LNCAP (cell line): ENCODE measurements at regions not wholly inside any gene's neighbourhood (a gene's known extent, or its start where the extent isn't known, plus 50 kb on each side); places are given as distances from the start of the nearest gene placed in this dataset.

Experiments used
- TF ChIP-seq, protein P1 (sequence below): fragments of 450-650 bp; IDR thresholded peaks from 2 replicates; pipeline ENCODE4 v1.5.1; 2017; ENCODE audit warnings: mild to moderate bottlenecking

DNA sequence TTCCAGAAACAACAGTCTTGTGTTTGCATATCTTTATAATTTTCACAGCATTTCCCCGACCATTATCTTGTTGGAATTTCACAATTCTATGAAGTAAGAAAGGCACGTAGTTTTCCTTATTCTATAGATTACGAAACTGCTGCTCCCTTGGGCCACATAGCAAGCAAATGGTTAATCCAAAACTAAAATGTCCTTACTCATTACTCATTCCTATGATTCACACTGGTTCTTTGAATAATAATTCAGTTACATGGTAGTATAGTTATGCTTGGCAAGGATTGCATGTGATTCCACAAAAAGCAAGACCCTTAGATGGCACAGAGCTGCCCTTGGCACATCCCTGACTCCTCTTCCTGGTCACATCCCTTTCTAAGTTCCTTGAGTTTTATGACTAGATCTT lies 51.2 kb downstream of the OR13H1 start:
- TF ChIP-seq, protein P1, sequence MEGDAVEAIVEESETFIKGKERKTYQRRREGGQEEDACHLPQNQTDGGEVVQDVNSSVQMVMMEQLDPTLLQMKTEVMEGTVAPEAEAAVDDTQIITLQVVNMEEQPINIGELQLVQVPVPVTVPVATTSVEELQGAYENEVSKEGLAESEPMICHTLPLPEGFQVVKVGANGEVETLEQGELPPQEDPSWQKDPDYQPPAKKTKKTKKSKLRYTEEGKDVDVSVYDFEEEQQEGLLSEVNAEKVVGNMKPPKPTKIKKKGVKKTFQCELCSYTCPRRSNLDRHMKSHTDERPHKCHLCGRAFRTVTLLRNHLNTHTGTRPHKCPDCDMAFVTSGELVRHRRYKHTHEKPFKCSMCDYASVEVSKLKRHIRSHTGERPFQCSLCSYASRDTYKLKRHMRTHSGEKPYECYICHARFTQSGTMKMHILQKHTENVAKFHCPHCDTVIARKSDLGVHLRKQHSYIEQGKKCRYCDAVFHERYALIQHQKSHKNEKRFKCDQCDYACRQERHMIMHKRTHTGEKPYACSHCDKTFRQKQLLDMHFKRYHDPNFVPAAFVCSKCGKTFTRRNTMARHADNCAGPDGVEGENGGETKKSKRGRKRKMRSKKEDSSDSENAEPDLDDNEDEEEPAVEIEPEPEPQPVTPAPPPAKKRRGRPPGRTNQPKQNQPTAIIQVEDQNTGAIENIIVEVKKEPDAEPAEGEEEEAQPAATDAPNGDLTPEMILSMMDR: no peak

DNA sequence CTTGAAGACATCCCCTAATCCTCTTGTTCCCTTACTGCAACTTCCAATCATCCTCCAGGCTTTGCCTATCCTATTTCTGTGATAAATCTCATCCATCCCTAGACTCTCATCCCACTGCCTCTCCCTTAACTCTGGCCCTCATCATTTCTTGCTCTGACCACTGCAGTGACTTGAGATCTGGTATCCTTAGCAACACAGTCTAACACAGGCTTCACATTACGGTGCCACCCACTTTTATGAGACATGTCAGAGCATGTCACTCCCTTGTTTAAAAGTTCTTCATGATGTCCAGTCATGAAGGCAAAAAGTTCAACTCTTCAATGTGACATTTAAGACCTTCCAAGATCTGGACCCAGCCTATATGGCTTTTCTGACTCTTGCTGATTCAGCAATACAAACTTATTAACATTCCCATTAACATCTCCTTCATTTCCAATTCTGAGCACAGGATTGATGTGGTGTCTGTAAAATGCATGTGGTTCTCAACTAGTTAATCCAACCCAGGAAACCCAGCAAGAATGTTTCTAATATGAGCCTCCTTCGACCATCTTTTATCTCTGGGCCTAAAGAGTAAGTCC lies 64.0 kb downstream of the OR13H1 start:
- TF ChIP-seq, protein P1: no peak

DNA sequence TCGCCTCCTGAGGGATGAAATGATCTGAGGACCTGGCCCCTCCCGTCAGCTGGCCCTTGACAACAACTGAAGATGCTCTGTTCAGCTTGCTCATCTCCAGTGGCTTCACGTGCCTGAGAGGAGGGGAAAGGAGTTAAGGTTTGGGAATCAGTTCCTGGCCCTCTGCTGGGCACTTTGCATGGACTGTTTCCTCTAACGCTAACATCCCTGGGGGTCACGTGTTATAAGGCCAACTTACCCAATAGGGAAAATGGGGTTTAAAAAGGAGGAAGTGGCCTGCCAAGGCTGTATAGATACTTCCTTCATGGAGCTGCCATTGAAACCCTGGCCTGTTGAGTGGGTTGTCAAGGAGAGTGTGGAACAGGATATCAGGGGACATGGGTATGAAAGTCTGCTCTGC lies 65.6 kb downstream of the OR13H1 start:
- TF ChIP-seq, protein P1: no peak

DNA sequence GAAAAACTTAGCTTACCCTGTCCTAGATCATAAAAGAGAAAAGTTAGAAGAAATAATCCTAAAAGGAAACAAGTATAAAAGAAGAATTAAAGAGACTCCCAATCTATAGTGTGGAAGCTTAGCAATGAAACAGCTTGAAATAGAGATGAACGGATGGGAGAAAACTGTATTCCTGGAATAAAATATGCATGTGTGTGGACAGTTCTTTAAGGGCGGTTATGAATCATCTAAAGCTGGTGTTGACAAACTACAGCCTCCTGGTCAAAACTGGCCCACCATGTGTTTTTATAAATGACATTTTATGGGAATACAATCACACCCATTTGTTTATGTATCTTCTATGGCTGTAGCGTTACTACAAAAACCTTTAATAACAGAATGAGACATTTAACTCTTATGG lies 69.4 kb downstream of the OR13H1 start:
- TF ChIP-seq, protein P1: no peak

DNA sequence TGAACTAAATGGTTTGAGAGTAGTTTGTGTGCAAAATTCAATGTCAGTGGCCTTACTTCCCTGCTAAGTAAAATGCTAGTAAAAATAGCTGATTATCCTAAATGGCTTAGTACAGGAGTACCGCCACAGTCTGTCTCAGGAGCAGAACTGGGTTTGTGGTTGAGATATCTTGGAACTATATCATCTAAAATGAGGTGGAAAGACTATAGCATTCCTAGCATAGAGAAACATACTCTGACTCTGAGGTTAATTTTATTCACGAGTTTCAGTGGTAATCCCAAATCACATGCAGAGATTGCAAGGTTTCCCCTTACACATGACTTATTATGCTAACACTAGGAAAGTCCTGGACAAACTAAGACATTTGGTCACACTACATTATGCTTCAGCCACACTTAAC lies 70.4 kb downstream of the OR13H1 start:
- TF ChIP-seq, protein P1: no peak

DNA sequence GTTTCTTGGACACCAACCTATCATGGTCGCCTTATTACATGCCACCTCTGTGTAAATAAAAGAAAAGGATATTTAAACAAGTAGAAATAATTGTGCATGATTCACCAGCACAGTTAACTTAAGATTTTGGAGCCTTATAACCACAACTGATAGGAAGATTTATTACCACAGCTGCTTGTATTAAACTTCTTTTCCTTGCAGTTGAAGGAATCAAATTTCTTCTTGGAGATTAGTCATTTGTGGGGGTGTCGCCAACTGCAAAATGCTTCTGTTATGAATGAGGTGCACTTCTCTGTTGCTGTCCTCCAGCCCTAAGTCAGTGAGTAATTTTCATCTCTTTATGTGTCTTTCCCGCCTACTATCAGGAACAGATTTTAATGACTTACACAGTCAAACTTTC lies 73.3 kb downstream of the OR13H1 start:
- TF ChIP-seq, protein P1: no peak

DNA sequence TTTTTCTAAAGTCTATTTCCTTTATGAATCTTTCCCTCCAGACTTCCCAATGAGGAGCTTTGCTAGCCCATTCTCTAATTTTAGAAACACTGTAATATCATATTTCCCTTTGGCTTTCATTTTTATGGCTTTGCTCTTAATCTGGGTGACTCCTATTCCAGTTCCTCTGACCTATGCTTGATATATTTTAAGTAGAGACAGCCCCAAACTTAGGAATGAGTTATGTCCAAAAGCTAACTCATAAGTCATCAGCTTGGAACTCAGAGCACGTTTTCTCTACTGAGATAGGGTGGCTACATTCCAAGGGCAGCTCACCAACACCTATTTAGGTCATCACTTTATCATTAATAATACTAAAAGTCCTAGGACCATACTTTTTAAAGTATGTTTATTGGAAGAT lies 77.8 kb downstream of the OR13H1 start:
- TF ChIP-seq, protein P1: no peak

DNA sequence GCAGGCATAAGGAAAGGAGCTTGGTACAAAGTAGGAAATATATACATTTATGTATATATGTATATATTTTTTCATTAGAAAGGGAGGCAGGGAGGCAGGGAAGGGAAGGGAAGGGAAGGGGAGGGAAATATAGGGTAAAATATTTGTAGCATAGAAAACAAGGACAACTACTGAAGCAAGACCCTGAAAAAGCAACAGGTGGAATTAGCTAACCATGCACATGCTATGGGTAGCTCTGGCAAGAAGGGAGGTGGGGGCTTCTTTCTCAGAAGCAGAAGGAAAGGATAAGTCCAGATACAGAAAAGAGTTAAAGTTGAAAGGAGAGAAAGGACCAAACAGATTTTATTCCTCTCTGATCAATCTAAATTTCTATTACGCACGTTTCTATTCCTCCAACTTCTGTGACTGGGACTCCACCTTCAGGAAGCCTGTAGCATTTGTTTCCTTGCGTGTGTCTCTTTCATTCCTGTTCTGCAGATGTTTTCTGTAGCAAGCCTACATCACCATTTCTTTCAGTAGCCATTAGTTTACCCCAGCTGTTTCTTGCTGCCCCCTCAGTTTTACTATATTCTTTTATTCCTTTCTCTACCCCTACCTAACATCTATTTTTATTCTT lies 82.9 kb downstream of the OR13H1 start:
- TF ChIP-seq, protein P1: peak; percentile 44; the same call in 1 of the 2 replicates
